ENCODE measurements at regions not wholly inside any gene's neighbourhood (a gene's known extent, or its start where the extent isn't known, plus 50 kb on each side); places are given as distances from the start of the nearest gene placed in this dataset.
"Not testable (repeated sequence)": the region's sequence is repeated elsewhere in the genome, so short reads cannot be mapped to it uniquely, and the experiment has no call there.

GRCh38 chr14:85319998-85320630 lies 209.8 kb upstream of the FLRT2 start:
- DNase-seq (ENCODE audit: low spot score): no peak

GRCh38 chr14:85325134-85326017 lies 204.6 kb upstream of the FLRT2 start:
- DNase-seq (ENCODE audit: low spot score): no peak

- no peak for DNase-seq (ENCODE audit: low spot score)
These were observed 197.5 kb upstream of the FLRT2 start for GRCh38 chr14:85332401-85332800.

GRCh38 chr14:85333313-85333712 lies 196.6 kb upstream of the FLRT2 start:
- DNase-seq (ENCODE audit: low spot score): peak; percentile 12

- no peak for DNase-seq (ENCODE audit: low spot score)
These were observed 196.1 kb upstream of the FLRT2 start for GRCh38 chr14:85333841-85334240.

- DNase-seq (ENCODE audit: low spot score): no peak
These were observed 195.6 kb upstream of the FLRT2 start for GRCh38 chr14:85334316-85334715.

- no peak for DNase-seq (ENCODE audit: low spot score)
These were observed 193.7 kb upstream of the FLRT2 start for GRCh38 chr14:85336257-85336656.

- no peak for DNase-seq (ENCODE audit: low spot score)
These were observed 193.1 kb upstream of the FLRT2 start for GRCh38 chr14:85336817-85337216.

- no peak for DNase-seq (ENCODE audit: low spot score)
These were observed 191.0 kb upstream of the FLRT2 start for GRCh38 chr14:85338895-85339294.

GRCh38 chr14:85342858-85343607 lies 186.9 kb upstream of the FLRT2 start:
- DNase-seq (ENCODE audit: low spot score): no peak

GRCh38 chr14:85344171-85344570 lies 185.8 kb upstream of the FLRT2 start:
- no peak for DNase-seq (ENCODE audit: low spot score)

GRCh38 chr14:85344847-85345570 lies 184.9 kb upstream of the FLRT2 start:
- no peak for DNase-seq (ENCODE audit: low spot score)

GRCh38 chr14:85350667-85351066 lies 179.3 kb upstream of the FLRT2 start:
- DNase-seq (ENCODE audit: low spot score): no peak

GRCh38 chr14:85352588-85352987 lies 177.4 kb upstream of the FLRT2 start:
- DNase-seq (ENCODE audit: low spot score): not testable (repeated sequence)

- DNase-seq (ENCODE audit: low spot score): no peak
These were observed 172.8 kb upstream of the FLRT2 start for GRCh38 chr14:85357120-85357519.

- DNase-seq (ENCODE audit: low spot score): no peak
These were observed 171.7 kb upstream of the FLRT2 start for GRCh38 chr14:85358136-85358785.

- DNase-seq (ENCODE audit: low spot score): no peak
These were observed 170.4 kb upstream of the FLRT2 start for GRCh38 chr14:85359505-85359904.

- no peak for DNase-seq (ENCODE audit: low spot score)
These were observed 166.6 kb upstream of the FLRT2 start for GRCh38 chr14:85363358-85363757.

- no peak for DNase-seq (ENCODE audit: low spot score)
These were observed 163.7 kb upstream of the FLRT2 start for GRCh38 chr14:85366226-85366625.

GRCh38 chr14:85380881-85381280 lies 149.1 kb upstream of the FLRT2 start:
- no peak for DNase-seq (ENCODE audit: low spot score)

GRCh38 chr14:85382341-85382740 lies 147.6 kb upstream of the FLRT2 start:
- no peak for DNase-seq (ENCODE audit: low spot score)

- no peak for DNase-seq (ENCODE audit: low spot score)
These were observed 142.8 kb upstream of the FLRT2 start for GRCh38 chr14:85387181-85387580.
